Neural cell (in vitro differentiated cells): ENCODE measurements at regions not wholly inside any gene's neighbourhood (a gene's known extent, or its start where the extent isn't known, plus 50 kb on each side); places are given as distances from the start of the nearest gene placed in this dataset.

Experiments used
- H2AFZ ChIP-seq: fragments of 200-600, 300-800 bp; sonication (generic), shearing (Covaris generic); 2 replicates; pipeline ENCODE4 v1.6.0; 2014; ENCODE audit warnings: low read depth, mild to moderate bottlenecking, antibody characterized with exemption, low read length, moderate library complexity
- H3F3A ChIP-seq: fragments of 200-600 bp; shearing (Covaris generic); 2 replicates; pipeline ENCODE4 v1.6.1; 2016; ENCODE audit warnings: mild to moderate bottlenecking, moderate library complexity, mixed read lengths, antibody characterized with exemption, low read length; ENCODE audit not compliant: insufficient read depth, poor library complexity, severe bottlenecking
- H3K27ac ChIP-seq: fragments of 200-600, 300-800 bp; sonication (generic), shearing (Covaris generic); 2 replicates; pipeline ENCODE4 v1.5.1; 2014; ENCODE audit warnings: mild to moderate bottlenecking, low read length, moderate library complexity
- H3K27me3 ChIP-seq: fragments of 300-800, 200-600 bp; sonication (generic), shearing (Covaris generic); 2 replicates; pipeline ENCODE4 v1.6.0; 2014; ENCODE audit warnings: mild to moderate bottlenecking, low read depth, low read length, moderate library complexity; ENCODE audit not compliant: insufficient read depth
- H3K36me3 ChIP-seq: fragments of 300-800, 200-600 bp; sonication (generic), shearing (Covaris generic); 2 replicates; pipeline ENCODE4 v1.5.1; 2014; ENCODE audit warnings: mild to moderate bottlenecking, antibody characterized with exemption, low read length, moderate library complexity; ENCODE audit not compliant: insufficient read depth
- H3K4me2 ChIP-seq: fragments of 300-800, 200-600 bp; sonication (generic), shearing (Covaris generic); 2 replicates; pipeline ENCODE4 v1.6.0; 2014; ENCODE audit warnings: mild to moderate bottlenecking, low read length
- H3K4me3 ChIP-seq: fragments of 300-800, 200-600 bp; sonication (generic), shearing (Covaris generic); 2 replicates; pipeline ENCODE4 v1.5.1; 2014; ENCODE audit warnings: mild to moderate bottlenecking, low read length, moderate library complexity
- H3K79me2 ChIP-seq: fragments of 200-600 bp; shearing (Covaris generic); replicated peaks from 2 replicates; pipeline ENCODE4 v1.6.0; 2014; ENCODE audit warnings: mild to moderate bottlenecking, low read length, moderate library complexity; ENCODE audit not compliant: insufficient read depth
- H3K9ac ChIP-seq: fragments of 300-800, 200-600 bp; sonication (generic), shearing (Covaris generic); 2 replicates; pipeline ENCODE4 v1.6.1; 2016; ENCODE audit warnings: mild to moderate bottlenecking, low read length, mixed read lengths
- H3K9me2 ChIP-seq: fragments of 200-600 bp; shearing (Covaris generic); 2 replicates; pipeline ENCODE4 v1.6.1; 2016; ENCODE audit warnings: mild to moderate bottlenecking, low read length, mixed read lengths; ENCODE audit not compliant: insufficient read depth
- H3K9me3 ChIP-seq: fragments of 200-600, 300-800 bp; sonication (generic), shearing (Covaris generic); 2 replicates; pipeline ENCODE4 v1.6.1; 2016; ENCODE audit warnings: mild to moderate bottlenecking, mixed run types, low read length, moderate library complexity, mixed read lengths
- H4K20me1 ChIP-seq: fragments of 200-600 bp; shearing (Covaris generic); 2 replicates; pipeline ENCODE4 v1.6.1; 2016; ENCODE audit warnings: mild to moderate bottlenecking, mixed run types; ENCODE audit not compliant: insufficient read depth
- EP300 ChIP-seq: fragments of 450-650 bp; conservative IDR thresholded peaks from 2 replicates; pipeline ENCODE4 v1.6.1; 2014; ENCODE audit warnings: antibody characterized with exemption, mild to moderate bottlenecking, moderate library complexity; ENCODE audit not compliant: poor library complexity, severe bottlenecking
- EZH2 ChIP-seq: fragments of 200-600, 300-800 bp; shearing (Covaris generic), sonication (generic); IDR thresholded peaks from 2 replicates; pipeline ENCODE4 v1.6.1; 2014; ENCODE audit warnings: antibody characterized with exemption, low read length, borderline replicate concordance, mild to moderate bottlenecking; ENCODE audit not compliant: insufficient read depth, poor library complexity, severe bottlenecking
- MXI1 ChIP-seq: fragments of 450-650 bp; conservative IDR thresholded peaks from 2 replicates; pipeline ENCODE4 v1.6.1; 2014; ENCODE audit warnings: antibody characterized with exemption, mild to moderate bottlenecking; ENCODE audit not compliant: poor library complexity, severe bottlenecking
- POLR2AphosphoS5 ChIP-seq: IDR thresholded peaks from 2 replicates; pipeline ENCODE4 v1.6.1; 2012
- RAD21 ChIP-seq: fragments of 450-650 bp; conservative IDR thresholded peaks from 2 replicates; pipeline ENCODE4 v1.6.1; 2014; ENCODE audit warnings: antibody characterized with exemption, mild to moderate bottlenecking, moderate library complexity
- SMC3 ChIP-seq: fragments of 450-650 bp; conservative IDR thresholded peaks from 2 replicates; pipeline ENCODE4 v1.6.1; 2014; ENCODE audit warnings: antibody characterized with exemption, mild to moderate bottlenecking, moderate library complexity; ENCODE audit not compliant: poor library complexity
- TAF1 ChIP-seq: IDR thresholded peaks from 2 replicates; pipeline ENCODE4 v1.6.1; 2012; ENCODE audit warnings: low read depth
- TF ChIP-seq, protein P1 (sequence below): IDR thresholded peaks from 2 replicates; pipeline ENCODE4 v1.6.1; 2012; ENCODE audit warnings: borderline replicate concordance
- TF ChIP-seq, protein P2 (sequence below): fragments of 450-650 bp; IDR thresholded peaks from 2 replicates; pipeline ENCODE4 v1.5.1; 2014; ENCODE audit warnings: antibody characterized with exemption, mild to moderate bottlenecking, moderate library complexity; ENCODE audit not compliant: poor library complexity, severe bottlenecking

DNA sequence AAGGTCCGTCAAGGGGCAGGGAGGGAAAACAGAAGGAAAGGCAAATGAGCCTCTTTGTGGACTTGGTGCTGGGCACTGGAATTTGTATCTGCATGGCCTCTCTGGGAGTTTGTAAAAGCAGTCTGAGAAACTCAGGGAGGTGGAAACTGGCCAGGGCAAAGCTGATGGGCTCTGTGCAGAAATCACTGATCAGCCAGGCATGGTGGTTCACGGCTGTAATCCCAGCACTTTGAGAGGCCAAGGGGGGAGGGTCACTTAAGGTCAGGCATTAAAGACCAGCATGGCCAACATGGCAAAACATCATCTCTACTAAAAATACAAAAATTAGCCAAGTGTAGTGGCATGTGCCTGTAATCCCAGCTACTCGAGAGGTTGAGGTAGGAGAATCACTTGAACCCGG is 369.9 kb upstream of the ZNF507 start:
- no peaks in the 10 kb centered on the region for H3K9me2 ChIP-seq
- TF ChIP-seq, protein P1, sequence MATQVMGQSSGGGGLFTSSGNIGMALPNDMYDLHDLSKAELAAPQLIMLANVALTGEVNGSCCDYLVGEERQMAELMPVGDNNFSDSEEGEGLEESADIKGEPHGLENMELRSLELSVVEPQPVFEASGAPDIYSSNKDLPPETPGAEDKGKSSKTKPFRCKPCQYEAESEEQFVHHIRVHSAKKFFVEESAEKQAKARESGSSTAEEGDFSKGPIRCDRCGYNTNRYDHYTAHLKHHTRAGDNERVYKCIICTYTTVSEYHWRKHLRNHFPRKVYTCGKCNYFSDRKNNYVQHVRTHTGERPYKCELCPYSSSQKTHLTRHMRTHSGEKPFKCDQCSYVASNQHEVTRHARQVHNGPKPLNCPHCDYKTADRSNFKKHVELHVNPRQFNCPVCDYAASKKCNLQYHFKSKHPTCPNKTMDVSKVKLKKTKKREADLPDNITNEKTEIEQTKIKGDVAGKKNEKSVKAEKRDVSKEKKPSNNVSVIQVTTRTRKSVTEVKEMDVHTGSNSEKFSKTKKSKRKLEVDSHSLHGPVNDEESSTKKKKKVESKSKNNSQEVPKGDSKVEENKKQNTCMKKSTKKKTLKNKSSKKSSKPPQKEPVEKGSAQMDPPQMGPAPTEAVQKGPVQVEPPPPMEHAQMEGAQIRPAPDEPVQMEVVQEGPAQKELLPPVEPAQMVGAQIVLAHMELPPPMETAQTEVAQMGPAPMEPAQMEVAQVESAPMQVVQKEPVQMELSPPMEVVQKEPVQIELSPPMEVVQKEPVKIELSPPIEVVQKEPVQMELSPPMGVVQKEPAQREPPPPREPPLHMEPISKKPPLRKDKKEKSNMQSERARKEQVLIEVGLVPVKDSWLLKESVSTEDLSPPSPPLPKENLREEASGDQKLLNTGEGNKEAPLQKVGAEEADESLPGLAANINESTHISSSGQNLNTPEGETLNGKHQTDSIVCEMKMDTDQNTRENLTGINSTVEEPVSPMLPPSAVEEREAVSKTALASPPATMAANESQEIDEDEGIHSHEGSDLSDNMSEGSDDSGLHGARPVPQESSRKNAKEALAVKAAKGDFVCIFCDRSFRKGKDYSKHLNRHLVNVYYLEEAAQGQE: no peak
- TF ChIP-seq POLR2AphosphoS5 (no peak), RAD21 (no peak), EZH2 (no peak), EP300 (no peak), TAF1 (no peak), SMC3 (no peak), MXI1 (no peak)
- TF ChIP-seq, protein P2, sequence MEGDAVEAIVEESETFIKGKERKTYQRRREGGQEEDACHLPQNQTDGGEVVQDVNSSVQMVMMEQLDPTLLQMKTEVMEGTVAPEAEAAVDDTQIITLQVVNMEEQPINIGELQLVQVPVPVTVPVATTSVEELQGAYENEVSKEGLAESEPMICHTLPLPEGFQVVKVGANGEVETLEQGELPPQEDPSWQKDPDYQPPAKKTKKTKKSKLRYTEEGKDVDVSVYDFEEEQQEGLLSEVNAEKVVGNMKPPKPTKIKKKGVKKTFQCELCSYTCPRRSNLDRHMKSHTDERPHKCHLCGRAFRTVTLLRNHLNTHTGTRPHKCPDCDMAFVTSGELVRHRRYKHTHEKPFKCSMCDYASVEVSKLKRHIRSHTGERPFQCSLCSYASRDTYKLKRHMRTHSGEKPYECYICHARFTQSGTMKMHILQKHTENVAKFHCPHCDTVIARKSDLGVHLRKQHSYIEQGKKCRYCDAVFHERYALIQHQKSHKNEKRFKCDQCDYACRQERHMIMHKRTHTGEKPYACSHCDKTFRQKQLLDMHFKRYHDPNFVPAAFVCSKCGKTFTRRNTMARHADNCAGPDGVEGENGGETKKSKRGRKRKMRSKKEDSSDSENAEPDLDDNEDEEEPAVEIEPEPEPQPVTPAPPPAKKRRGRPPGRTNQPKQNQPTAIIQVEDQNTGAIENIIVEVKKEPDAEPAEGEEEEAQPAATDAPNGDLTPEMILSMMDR: no peak
- H3K27me3 ChIP-seq: no peaks in the 10 kb centered on the region
- no peak overlapping the region for H3K4me2 ChIP-seq
- no peak overlapping the region for H3K4me3 ChIP-seq
- no peaks in the 10 kb centered on the region for H3K79me2 ChIP-seq
- no peaks in the 10 kb centered on the region for H4K20me1 ChIP-seq
- no peaks in the 10 kb centered on the region for H3F3A ChIP-seq
- no peak overlapping the region for H3K9ac ChIP-seq
- no peak overlapping the region for H2AFZ ChIP-seq
- no peaks in the 10 kb centered on the region for H3K9me3 ChIP-seq
- no peaks in the 10 kb centered on the region for H3K36me3 ChIP-seq
- H3K27ac ChIP-seq: no peak overlapping the region

DNA sequence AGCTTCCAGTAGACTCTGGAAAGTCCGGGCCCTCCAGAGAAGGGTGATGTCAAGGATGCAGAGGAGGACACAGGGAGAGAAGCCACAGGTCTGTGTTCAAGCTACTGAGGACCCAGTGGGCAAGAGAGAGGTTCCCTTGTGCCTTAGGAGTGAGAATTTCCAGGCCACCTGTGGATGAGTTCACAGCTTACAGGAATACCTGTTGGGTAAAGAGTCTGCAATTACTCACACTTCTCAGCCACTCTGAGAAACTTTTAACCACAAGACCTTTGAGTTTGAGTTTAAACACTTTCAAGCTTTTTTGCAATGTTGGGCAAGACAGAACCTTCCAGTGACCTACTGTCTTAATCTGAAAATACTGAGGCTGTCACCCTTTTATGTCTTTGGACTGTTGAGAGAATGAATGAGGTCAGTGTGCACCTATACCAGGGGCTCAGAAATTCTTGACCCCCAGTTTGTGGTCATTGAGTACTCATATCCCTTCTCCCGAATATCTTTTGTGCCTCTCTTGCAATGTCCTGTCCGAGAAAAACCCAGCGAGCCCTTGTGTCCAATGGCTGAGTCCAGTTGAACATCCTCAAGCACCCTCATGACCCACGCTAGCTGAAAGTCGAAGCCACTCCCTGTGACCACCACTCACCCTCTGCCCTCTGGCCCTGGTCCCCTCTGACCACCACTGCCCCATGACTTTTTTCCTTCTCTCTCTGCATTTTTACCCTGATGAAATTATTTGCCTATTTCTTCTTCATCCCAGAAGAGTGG is 368.5 kb upstream of the ZNF507 start:
- H3K9ac ChIP-seq: no peak overlapping the region
- H3K9me3 ChIP-seq: no peaks in the 10 kb centered on the region
- H3K4me2 ChIP-seq: no peak overlapping the region
- no peak overlapping the region for H3K4me3 ChIP-seq
- no peaks in the 10 kb centered on the region for H3K36me3 ChIP-seq
- H4K20me1 ChIP-seq: no peaks in the 10 kb centered on the region
- H3K9me2 ChIP-seq: no peaks in the 10 kb centered on the region
- no peak overlapping the region for H3K27ac ChIP-seq
- H3K79me2 ChIP-seq: no peaks in the 10 kb centered on the region
- no peaks in the 10 kb centered on the region for H3F3A ChIP-seq
- no peaks in the 10 kb centered on the region for H3K27me3 ChIP-seq
- H2AFZ ChIP-seq: no peak overlapping the region
- TF ChIP-seq, protein P2: no peak
- TF ChIP-seq SMC3 (no peak), MXI1 (no peak), EP300 (no peak), EZH2 (no peak), RAD21 (no peak), POLR2AphosphoS5 (no peak), TAF1 (no peak)
- TF ChIP-seq, protein P1: no peak
